ENCODE measurements at regions not wholly inside any gene's neighbourhood (a gene's known extent, or its start where the extent isn't known, plus 50 kb on each side); places are given as distances from the start of the nearest gene placed in this dataset.
"Not testable (repeated sequence)": the region's sequence is repeated elsewhere in the genome, so short reads cannot be mapped to it uniquely, and the experiment has no call there.

GRCh38 chr4:134722306-134722705, 520.7 kb upstream of the PABPC4L start:
- H3K4me3 ChIP-seq (ENCODE audit: low read depth, low read length), result no peak overlapping the region
- no peak for TF ChIP-seq CTCF (IDR thresholded peaks at IDR 0.05; ENCODE audit: insufficient read depth, low read depth, low read length, missing control alignments)
- DNase-seq (ENCODE audit: low read depth), result no peak

GRCh38 chr4:134720030-134720429, 518.4 kb upstream of the PABPC4L start:
- no peak for DNase-seq (ENCODE audit: low read depth)
- no peak for TF ChIP-seq CTCF (IDR thresholded peaks at IDR 0.05; ENCODE audit: insufficient read depth, low read depth, low read length, missing control alignments)
- no peak overlapping the region for H3K4me3 ChIP-seq (ENCODE audit: low read depth, low read length)

- no peak for DNase-seq (ENCODE audit: low read depth)
- no peak for TF ChIP-seq CTCF (IDR thresholded peaks at IDR 0.05; ENCODE audit: insufficient read depth, low read depth, low read length, missing control alignments)
- H3K4me3 ChIP-seq (ENCODE audit: low read depth, low read length), result no peak overlapping the region
These were observed 507.0 kb upstream of the PABPC4L start for GRCh38 chr4:134708616-134709015.

GRCh38 chr4:134708026-134708425, 506.4 kb upstream of the PABPC4L start:
- no peak for DNase-seq (ENCODE audit: low read depth)
- H3K4me3 ChIP-seq (ENCODE audit: low read depth, low read length), result no peak overlapping the region
- no peak for TF ChIP-seq CTCF (IDR thresholded peaks at IDR 0.05; ENCODE audit: insufficient read depth, low read depth, low read length, missing control alignments)

- DNase-seq (ENCODE audit: low read depth), result no peak
- H3K4me3 ChIP-seq (ENCODE audit: low read depth, low read length), result no peak overlapping the region
- TF ChIP-seq CTCF (IDR thresholded peaks at IDR 0.05; ENCODE audit: insufficient read depth, low read depth, low read length, missing control alignments), result no peak
These were observed 500.8 kb upstream of the PABPC4L start for GRCh38 chr4:134702374-134702773.

GRCh38 chr4:134700251-134700650, 498.7 kb upstream of the PABPC4L start:
- no peak overlapping the region for H3K4me3 ChIP-seq (ENCODE audit: low read depth, low read length)
- DNase-seq (ENCODE audit: low read depth), result no peak
- TF ChIP-seq CTCF (IDR thresholded peaks at IDR 0.05; ENCODE audit: insufficient read depth, low read depth, low read length, missing control alignments), result no peak

GRCh38 chr4:134698831-134699230, 497.2 kb upstream of the PABPC4L start:
- not testable (repeated sequence) for DNase-seq (ENCODE audit: low read depth); H3K4me3 ChIP-seq (ENCODE audit: low read depth, low read length)

Measured in GM12865 (cell line).